ENCODE measurements at regions not wholly inside any gene's neighbourhood (a gene's known extent, or its start where the extent isn't known, plus 50 kb on each side); places are given as distances from the start of the nearest gene placed in this dataset.
"Not testable (repeated sequence)": the region's sequence is repeated elsewhere in the genome, so short reads cannot be mapped to it uniquely, and the experiment has no call there.

DNA sequence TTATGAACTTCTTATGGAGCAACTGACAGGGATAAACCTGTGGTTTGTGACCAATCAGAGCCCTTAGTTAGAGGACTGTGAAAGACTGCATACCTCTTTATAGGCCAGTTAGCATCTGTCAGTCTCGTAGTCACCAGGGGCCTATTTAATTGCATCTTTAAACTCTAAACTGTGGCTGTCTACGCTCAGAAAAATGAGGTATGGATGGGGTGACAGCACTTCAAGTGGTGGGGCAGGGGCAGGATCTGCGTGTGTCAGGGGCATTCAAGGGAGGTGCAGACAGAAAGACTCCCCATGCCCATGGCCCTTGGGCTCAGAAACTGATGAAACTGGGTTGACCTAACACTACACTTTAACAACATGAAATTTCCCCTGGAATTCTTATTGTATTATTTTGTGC lies 132.6 kb upstream of the TBCA start:
- Histone ChIP-seq H3K4me3 (ENCODE audit: low read depth, low read length) (no peak overlapping the region), H3K27ac (ENCODE audit: insufficient read depth, low read length, poor library complexity, severe bottlenecking) (no peak overlapping the region), H3K9me3 (ENCODE audit: control insufficient read depth in 2 of 2, low read length in 2 of 2) (no peaks in the 10 kb centered on the region), H3K27me3 (ENCODE audit: control insufficient read depth, insufficient read depth, low read length) (peaks cover 6% of the 10 kb centered on the region), H3K4me1 (ENCODE audit: control insufficient read depth, insufficient read depth, low read length, poor library complexity, severe bottlenecking) (no peaks in the 10 kb centered on the region), H3K36me3 (ENCODE audit: control insufficient read depth, insufficient read depth, low read length) (no peaks in the 10 kb centered on the region)
- DNase-seq = no peak
- Mint-ChIP-seq H3K4me3 (no peak overlapping the region), H3K36me3 (no peaks in the 10 kb centered on the region), H3K27ac (no peak overlapping the region), H3K9me3 (peaks cover 0 to 2% (median 0%) of the 10 kb centered on the region in 7 donors), H3K4me1 (no peaks in the 10 kb centered on the region), H3K27me3 (peaks cover 23% of the 10 kb centered on the region)
- no peak for ATAC-seq (ENCODE audit: low read depth in 2 of 2)

- DNase-seq (no peak), ATAC-seq (ENCODE audit: low read depth in 2 of 2) (no peak)
- Mint-ChIP-seq H3K36me3 (no peaks in the 10 kb centered on the region), H3K9me3 (no peaks in the 10 kb centered on the region), H3K27ac (no peak overlapping the region), H3K27me3 (peaks cover 23% of the 10 kb centered on the region), H3K4me3 (no peak overlapping the region), H3K4me1 (no peaks in the 10 kb centered on the region)
- no peaks in the 10 kb centered on the region for H3K36me3 ChIP-seq (ENCODE audit: control insufficient read depth, insufficient read depth, low read length)
- H3K4me1 ChIP-seq (ENCODE audit: control insufficient read depth, insufficient read depth, low read length, poor library complexity, severe bottlenecking) = no peaks in the 10 kb centered on the region
- H3K27me3 ChIP-seq (ENCODE audit: control insufficient read depth, insufficient read depth, low read length) = peaks cover 6% of the 10 kb centered on the region
- no peaks in the 10 kb centered on the region for H3K9me3 ChIP-seq (ENCODE audit: control insufficient read depth in 2 of 2, low read length in 2 of 2)
- no peak overlapping the region for H3K4me3 ChIP-seq (ENCODE audit: low read depth, low read length)
- no peak overlapping the region for H3K27ac ChIP-seq (ENCODE audit: insufficient read depth, low read length, poor library complexity, severe bottlenecking)
Observed at GRCh38 chr5:77907786-77908185, 131.6 kb upstream of the TBCA start.

DNA sequence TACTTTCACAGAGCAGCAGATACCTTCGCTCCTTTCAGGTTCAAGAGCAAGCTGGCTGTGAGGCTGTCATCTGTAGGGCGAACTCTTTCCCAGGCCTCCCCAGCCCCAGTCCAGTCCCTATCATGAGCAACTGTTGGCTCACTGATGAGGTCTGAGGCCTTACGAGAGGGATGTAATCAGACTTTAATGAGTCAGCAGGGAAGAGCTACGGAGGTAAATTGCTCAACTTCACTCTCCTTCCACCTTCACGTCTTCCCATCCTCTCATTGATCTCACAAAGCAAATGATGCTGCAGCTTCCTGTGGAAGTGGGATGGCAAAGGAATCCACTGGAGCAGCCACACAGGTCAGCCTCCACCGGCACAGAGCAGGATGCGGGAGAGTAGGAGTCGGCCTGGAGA lies 130.7 kb upstream of the TBCA start:
- no peaks in the 10 kb centered on the region for H3K4me1 Mint-ChIP-seq
- peaks cover 3% of the 10 kb centered on the region for H3K27me3 ChIP-seq (ENCODE audit: control insufficient read depth, insufficient read depth, low read length)
- H3K27ac ChIP-seq (ENCODE audit: insufficient read depth, low read length, poor library complexity, severe bottlenecking) = no peak overlapping the region
- H3K4me3 Mint-ChIP-seq = no peak overlapping the region
- no peaks in the 10 kb centered on the region for H3K9me3 ChIP-seq (ENCODE audit: control insufficient read depth in 2 of 2, low read length in 2 of 2)
- H3K4me3 ChIP-seq (ENCODE audit: low read depth, low read length) = no peak overlapping the region
- ATAC-seq (ENCODE audit: low read depth in 2 of 2) (no peak), DNase-seq (no peak)
- no peaks in the 10 kb centered on the region for H3K36me3 Mint-ChIP-seq
- H3K27ac Mint-ChIP-seq = no peak overlapping the region
- no peaks in the 10 kb centered on the region for H3K36me3 ChIP-seq (ENCODE audit: control insufficient read depth, insufficient read depth, low read length)
- peaks cover 18% of the 10 kb centered on the region for H3K27me3 Mint-ChIP-seq
- H3K9me3 Mint-ChIP-seq = no peaks in the 10 kb centered on the region
- no peaks in the 10 kb centered on the region for H3K4me1 ChIP-seq (ENCODE audit: control insufficient read depth, insufficient read depth, low read length, poor library complexity, severe bottlenecking)

GRCh38 chr5:77904362-77904761 lies 128.2 kb upstream of the TBCA start:
- no peaks in the 10 kb centered on the region for H3K36me3 Mint-ChIP-seq
- H3K9me3 ChIP-seq (ENCODE audit: control insufficient read depth in 2 of 2, low read length in 2 of 2) = no peaks in the 10 kb centered on the region

GRCh38 chr5:77900691-77901090 lies 124.6 kb upstream of the TBCA start:
- no peak overlapping the region for H3K27ac ChIP-seq (ENCODE audit: insufficient read depth, low read length, poor library complexity, severe bottlenecking)
- Mint-ChIP-seq H3K4me3 (no peak overlapping the region), H3K27me3 (peaks cover 11% of the 10 kb centered on the region), H3K36me3 (no peaks in the 10 kb centered on the region), H3K27ac (no peak overlapping the region), H3K9me3 (no peaks in the 10 kb centered on the region), H3K4me1 (no peaks in the 10 kb centered on the region)
- H3K27me3 ChIP-seq (ENCODE audit: control insufficient read depth, insufficient read depth, low read length) = peaks cover 3% of the 10 kb centered on the region
- ATAC-seq (ENCODE audit: low read depth in 2 of 2) = no peak
- H3K9me3 ChIP-seq (ENCODE audit: control insufficient read depth in 2 of 2, low read length in 2 of 2) = no peaks in the 10 kb centered on the region
- H3K4me3 ChIP-seq (ENCODE audit: low read depth, low read length) = no peak overlapping the region
- H3K4me1 ChIP-seq (ENCODE audit: control insufficient read depth, insufficient read depth, low read length, poor library complexity, severe bottlenecking) = no peaks in the 10 kb centered on the region
- no peak for DNase-seq
- H3K36me3 ChIP-seq (ENCODE audit: control insufficient read depth, insufficient read depth, low read length) = no peaks in the 10 kb centered on the region

More at GRCh38 chr5:77904362-77904761, 128.2 kb upstream of the TBCA start:
- no peaks in the 10 kb centered on the region for H3K4me1 Mint-ChIP-seq
- H3K27me3 Mint-ChIP-seq = peaks cover 8% of the 10 kb centered on the region
- Histone ChIP-seq H3K36me3 (ENCODE audit: control insufficient read depth, insufficient read depth, low read length) (no peaks in the 10 kb centered on the region), H3K4me1 (ENCODE audit: control insufficient read depth, insufficient read depth, low read length, poor library complexity, severe bottlenecking) (no peaks in the 10 kb centered on the region), H3K4me3 (ENCODE audit: low read depth, low read length) (no peak overlapping the region), H3K27me3 (ENCODE audit: control insufficient read depth, insufficient read depth, low read length) (peaks cover 3% of the 10 kb centered on the region), H3K27ac (ENCODE audit: insufficient read depth, low read length, poor library complexity, severe bottlenecking) (no peak overlapping the region)
- H3K4me3 Mint-ChIP-seq = no peak overlapping the region
- DNase-seq (no peak), ATAC-seq (ENCODE audit: low read depth in 2 of 2) (no peak)
- H3K9me3 Mint-ChIP-seq = no peaks in the 10 kb centered on the region
- H3K27ac Mint-ChIP-seq = no peak overlapping the region

DNA sequence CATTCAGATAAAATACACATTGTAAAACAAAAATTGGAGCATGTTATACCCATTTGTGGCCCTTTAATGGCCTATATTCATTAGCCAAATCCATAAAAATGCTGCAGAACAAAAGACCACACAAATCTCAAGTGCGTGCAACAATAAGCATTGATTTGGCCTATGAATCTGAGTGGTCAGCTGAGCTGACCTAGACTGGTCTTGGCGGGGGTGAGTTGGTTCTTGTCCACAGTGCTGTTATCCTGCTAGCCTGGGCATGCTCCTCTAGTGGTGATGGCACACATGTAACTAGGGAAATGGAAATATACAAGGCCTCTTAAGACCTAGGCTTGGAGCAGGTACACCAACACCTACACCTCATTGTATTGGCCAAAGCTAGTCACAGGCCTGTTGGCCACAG lies 122.2 kb upstream of the TBCA start:
- no peak for ATAC-seq (ENCODE audit: low read depth in 2 of 2)
- Mint-ChIP-seq H3K4me1 (no peaks in the 10 kb centered on the region), H3K36me3 (no peaks in the 10 kb centered on the region), H3K27ac (no peak overlapping the region), H3K9me3 (no peaks in the 10 kb centered on the region), H3K4me3 (no peak overlapping the region), H3K27me3 (peaks cover 11% of the 10 kb centered on the region)
- Histone ChIP-seq H3K27ac (ENCODE audit: insufficient read depth, low read length, poor library complexity, severe bottlenecking) (no peak overlapping the region), H3K4me1 (ENCODE audit: control insufficient read depth, insufficient read depth, low read length, poor library complexity, severe bottlenecking) (no peaks in the 10 kb centered on the region), H3K36me3 (ENCODE audit: control insufficient read depth, insufficient read depth, low read length) (no peaks in the 10 kb centered on the region), H3K27me3 (ENCODE audit: control insufficient read depth, insufficient read depth, low read length) (peaks cover 3% of the 10 kb centered on the region), H3K9me3 (ENCODE audit: control insufficient read depth in 2 of 2, low read length in 2 of 2) (no peaks in the 10 kb centered on the region), H3K4me3 (ENCODE audit: low read depth, low read length) (no peak overlapping the region)
- no peak for DNase-seq

GRCh38 chr5:77896338-77896737 lies 120.2 kb upstream of the TBCA start:
- no peaks in the 10 kb centered on the region for H3K4me1 Mint-ChIP-seq

DNA sequence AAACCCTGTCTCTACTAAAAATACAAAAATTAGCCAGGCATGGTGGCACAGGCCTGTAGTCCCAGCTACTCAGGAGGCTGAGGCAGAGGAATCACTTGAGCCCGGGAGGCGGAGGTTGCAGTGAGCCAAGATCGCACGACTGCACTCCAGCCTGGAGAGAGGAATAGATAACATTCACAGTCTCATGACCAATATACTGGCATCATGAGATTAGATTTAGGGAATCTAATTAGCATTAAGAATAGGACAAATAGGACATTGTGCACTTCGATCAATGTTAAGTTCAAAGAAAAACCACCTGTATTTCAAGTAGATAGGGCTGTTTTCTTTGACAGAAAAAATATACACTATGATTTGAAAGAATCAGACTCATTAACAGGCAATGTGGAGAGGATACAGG lies 118.0 kb upstream of the TBCA start:
- H3K4me3 ChIP-seq (ENCODE audit: low read depth, low read length); H3K36me3 Mint-ChIP-seq; H3K9me3 ChIP-seq (ENCODE audit: control insufficient read depth in 2 of 2, low read length in 2 of 2); ATAC-seq (ENCODE audit: low read depth in 2 of 2); DNase-seq; H3K27ac ChIP-seq (ENCODE audit: insufficient read depth, low read length, poor library complexity, severe bottlenecking); H3K4me1 Mint-ChIP-seq; H3K27me3 ChIP-seq (ENCODE audit: control insufficient read depth, insufficient read depth, low read length); H3K36me3 ChIP-seq (ENCODE audit: control insufficient read depth, insufficient read depth, low read length); H3K9me3 Mint-ChIP-seq; H3K4me1 ChIP-seq (ENCODE audit: control insufficient read depth, insufficient read depth, low read length, poor library complexity, severe bottlenecking); H3K4me3 Mint-ChIP-seq: not testable (repeated sequence)
- Mint-ChIP-seq H3K27me3 (peaks cover 21% of the 10 kb centered on the region), H3K27ac (peak overlapping the region in 1 of 3 donors; percentile 65)

More at GRCh38 chr5:77896338-77896737, 120.2 kb upstream of the TBCA start:
- H3K4me3 Mint-ChIP-seq = no peak overlapping the region
- no peaks in the 10 kb centered on the region for H3K36me3 Mint-ChIP-seq
- Histone ChIP-seq H3K27me3 (ENCODE audit: control insufficient read depth, insufficient read depth, low read length) (peaks cover 3% of the 10 kb centered on the region), H3K27ac (ENCODE audit: insufficient read depth, low read length, poor library complexity, severe bottlenecking) (no peak overlapping the region), H3K4me3 (ENCODE audit: low read depth, low read length) (no peak overlapping the region), H3K4me1 (ENCODE audit: control insufficient read depth, insufficient read depth, low read length, poor library complexity, severe bottlenecking) (no peaks in the 10 kb centered on the region), H3K36me3 (ENCODE audit: control insufficient read depth, insufficient read depth, low read length) (no peaks in the 10 kb centered on the region), H3K9me3 (ENCODE audit: control insufficient read depth in 2 of 2, low read length in 2 of 2) (no peaks in the 10 kb centered on the region)
- H3K27me3 Mint-ChIP-seq = peaks cover 19% of the 10 kb centered on the region
- ATAC-seq (ENCODE audit: low read depth in 2 of 2) (no peak), DNase-seq (no peak)
- H3K9me3 Mint-ChIP-seq = no peaks in the 10 kb centered on the region
- no peak overlapping the region for H3K27ac Mint-ChIP-seq
